HG02970 (cell line): ENCODE measurements at regions not wholly inside any gene's neighbourhood (a gene's known extent, or its start where the extent isn't known, plus 50 kb on each side); places are given as distances from the start of the nearest gene placed in this dataset.
A peak's percentile ranks its signal among the peaks of the same experiment; 100 is the strongest.

Experiments
- ATAC-seq: cut with Tn5 transposase; IDR thresholded peaks from one replicate; pipeline ENCODE4 v1.9.1; 2021; ENCODE audit warnings: mild to moderate bottlenecking, moderate library complexity, moderate number of reproducible peaks; ENCODE audit not compliant: unreplicated experiment, low FRiP score

DNA sequence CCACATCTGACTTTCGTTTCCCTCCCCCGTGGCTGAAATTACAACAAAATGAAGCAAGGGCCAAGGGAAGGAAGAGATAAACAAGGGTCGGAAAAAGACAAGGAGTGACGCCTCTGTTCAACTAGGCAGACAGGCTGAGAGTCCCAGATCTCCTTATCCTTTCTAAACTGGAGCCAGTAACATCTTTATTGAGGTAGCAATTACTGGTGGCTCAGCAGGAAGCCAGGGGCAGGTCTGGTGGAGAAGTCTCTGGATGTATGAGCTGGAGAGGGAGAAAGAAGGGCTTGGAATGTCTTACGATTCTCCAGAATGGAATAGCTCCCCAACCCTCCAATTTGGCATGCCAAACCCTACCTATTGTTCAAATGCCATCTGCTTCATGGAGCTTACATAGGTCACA lies 190.8 kb upstream of the BRINP1 start:
- ATAC-seq, result no peak

DNA sequence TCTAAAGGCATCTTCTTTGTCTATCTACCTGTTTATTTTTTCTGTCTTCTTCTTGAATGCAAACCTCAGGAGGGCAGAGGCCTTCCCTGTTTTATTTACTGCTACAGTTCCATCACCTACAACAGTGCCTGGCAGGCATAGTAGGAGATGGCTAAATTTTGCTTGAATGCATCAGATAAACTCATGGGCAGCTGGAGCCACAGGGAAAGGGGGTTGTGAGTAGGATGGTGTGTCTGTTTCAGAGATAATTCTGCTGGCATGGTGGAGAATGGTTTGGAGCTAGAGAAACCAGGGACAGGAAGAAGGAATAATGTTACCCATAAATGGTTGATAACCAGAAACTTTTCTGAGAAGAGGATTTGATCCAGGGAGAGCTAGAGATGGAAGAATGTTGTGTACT lies 189.8 kb upstream of the BRINP1 start:
- ATAC-seq, result no peak

DNA sequence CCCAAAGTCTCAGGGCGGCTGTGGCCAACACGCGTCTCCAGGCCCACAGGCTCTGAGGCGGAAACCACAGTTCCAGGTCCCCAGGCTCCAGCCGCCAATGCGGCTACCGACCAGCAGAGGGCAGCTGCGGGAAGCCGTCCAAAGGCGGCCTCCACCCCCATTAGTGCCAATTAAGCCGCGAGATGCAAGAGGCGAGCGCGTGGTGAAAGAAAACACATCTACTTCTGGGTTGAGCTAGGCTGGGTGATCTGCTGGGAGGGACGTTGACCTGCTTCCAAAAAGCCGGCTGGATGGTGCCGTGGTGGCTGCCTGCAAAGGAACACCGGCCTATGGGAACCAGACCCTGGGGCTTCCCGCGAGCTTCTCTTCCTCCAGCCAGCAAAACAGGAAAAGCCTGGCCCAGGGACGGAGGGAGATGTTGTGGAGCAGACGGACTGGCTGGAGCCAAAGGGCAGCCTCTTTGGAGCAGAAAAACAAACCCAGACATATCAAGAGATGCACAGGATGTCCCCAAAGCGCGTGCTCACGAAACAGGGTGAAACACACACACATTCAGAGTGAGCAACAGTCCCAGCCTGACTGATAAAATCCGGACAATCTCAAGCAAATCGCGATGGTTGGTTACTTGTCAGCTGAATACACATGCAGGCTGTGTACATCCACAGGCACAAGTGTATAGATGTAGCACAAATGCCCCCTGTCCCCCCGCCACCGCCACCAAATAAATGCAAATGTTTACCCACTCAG lies 187.1 kb upstream of the BRINP1 start:
- ATAC-seq, result peak; percentile 97

DNA sequence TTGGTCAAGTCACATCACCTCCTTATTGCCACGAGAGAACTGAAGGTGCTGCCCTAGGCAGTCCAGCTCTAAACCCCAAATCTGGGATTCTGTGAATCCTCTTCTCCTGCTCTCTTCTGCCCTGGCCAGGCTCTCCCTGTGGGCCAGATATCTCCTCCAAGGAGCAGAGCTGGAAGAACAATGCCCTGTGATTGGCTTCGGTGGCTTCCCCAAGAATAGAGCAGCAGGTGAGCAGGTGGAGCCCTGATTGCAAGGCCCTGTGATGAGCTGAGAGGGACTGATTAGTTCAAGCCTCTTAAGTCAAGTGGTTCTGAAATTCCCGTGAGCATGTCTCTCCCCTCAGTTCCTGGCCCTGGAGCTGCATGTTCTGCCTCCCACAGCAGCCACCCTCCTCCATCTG lies 175.3 kb upstream of the BRINP1 start:
- ATAC-seq, result no peak

DNA sequence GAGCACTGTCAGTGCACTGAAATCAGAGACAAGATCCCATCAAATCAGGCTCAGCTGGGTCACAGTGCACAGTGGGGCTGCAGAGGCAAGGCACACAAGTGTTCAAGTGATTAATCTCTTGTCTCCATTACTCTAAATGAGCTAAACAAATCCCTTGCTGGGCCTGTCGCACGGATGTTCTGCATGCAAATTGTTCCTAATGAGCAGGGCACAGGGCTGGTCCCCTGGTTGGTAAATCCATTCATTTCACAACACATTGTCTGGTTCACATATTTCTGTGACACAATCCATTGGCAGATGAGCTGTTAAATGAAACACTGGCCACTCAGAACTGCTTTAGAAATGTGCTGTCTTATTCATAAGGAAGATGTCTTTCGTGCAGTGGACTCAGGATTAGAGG lies 167.9 kb upstream of the BRINP1 start:
- ATAC-seq, result no peak

DNA sequence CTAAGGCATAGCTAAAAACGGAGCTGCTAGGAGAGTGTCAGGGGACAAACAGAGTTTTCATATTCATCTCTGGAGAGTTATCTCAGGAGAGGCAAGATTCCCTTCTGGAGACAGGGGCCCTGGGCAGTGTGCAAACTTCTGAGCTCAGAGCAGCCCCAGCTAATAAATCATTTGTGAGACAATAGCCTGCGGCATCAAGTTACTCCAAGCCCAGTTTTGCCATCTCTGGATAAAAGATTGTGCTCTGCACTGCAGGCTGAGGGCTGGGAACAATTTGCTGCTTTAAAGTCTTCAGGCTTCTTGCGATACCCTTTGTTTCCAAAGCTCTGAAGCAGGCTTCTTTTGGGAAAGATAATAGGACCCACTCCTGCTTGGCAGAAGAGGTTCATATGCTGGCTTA lies 164.3 kb upstream of the BRINP1 start:
- no peak for ATAC-seq

DNA sequence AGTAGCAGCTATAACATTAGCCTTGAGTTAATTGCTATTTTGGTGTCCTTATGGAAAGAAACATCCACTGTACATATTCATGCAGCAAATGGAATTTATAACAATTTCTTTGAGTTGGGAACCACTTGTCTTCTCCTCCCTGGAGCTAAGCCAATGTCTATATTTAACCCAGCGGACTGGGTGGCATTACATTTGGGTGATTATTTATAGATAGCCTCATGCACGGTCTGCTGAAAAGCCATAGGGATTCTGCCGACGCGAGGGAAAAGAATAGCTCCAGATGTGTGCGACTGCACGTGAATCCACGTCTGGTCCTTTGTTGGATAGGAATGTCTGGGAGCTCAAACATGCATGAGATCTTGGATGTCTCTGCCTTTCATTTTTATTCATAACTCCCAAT lies 157.5 kb upstream of the BRINP1 start:
- ATAC-seq, result no peak

DNA sequence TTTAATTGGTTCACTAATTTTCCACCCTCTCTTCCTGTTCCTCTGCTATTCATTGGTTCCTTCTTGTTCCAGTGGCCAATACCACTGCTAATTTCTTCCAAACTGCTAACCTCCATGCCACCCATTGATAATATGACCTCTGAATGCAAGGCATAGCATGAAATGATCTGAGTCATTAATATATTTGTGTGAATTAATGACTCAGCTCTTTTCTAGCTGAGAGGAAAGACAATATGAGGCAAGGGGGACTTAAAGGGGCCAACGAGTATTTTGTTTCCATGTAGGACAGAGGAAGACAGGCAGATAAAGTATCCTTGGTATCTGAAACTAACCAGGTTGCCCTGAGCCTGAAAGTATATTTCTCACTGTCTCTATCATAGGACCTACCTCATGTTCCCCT lies 154.3 kb upstream of the BRINP1 start:
- ATAC-seq, result no peak

DNA sequence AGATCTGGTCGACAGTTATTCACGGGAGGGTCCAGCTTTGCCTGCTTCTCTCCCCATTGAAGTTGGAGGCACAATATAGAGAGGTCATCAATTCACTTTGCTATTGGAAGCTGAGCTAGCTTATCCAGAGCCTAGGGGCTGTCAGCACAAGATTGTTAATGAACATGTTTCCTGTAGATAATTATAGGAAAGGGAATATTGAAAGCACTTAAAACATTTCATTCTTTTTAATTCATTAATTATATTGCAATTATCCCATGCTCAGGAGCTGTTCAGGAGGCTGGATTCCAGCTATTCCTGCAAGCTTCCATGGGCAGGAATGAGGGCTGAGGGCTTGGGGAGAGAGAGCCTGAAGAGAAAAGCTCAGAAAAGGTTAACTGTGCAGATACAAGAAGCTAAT lies 153.1 kb upstream of the BRINP1 start:
- ATAC-seq, result no peak

DNA sequence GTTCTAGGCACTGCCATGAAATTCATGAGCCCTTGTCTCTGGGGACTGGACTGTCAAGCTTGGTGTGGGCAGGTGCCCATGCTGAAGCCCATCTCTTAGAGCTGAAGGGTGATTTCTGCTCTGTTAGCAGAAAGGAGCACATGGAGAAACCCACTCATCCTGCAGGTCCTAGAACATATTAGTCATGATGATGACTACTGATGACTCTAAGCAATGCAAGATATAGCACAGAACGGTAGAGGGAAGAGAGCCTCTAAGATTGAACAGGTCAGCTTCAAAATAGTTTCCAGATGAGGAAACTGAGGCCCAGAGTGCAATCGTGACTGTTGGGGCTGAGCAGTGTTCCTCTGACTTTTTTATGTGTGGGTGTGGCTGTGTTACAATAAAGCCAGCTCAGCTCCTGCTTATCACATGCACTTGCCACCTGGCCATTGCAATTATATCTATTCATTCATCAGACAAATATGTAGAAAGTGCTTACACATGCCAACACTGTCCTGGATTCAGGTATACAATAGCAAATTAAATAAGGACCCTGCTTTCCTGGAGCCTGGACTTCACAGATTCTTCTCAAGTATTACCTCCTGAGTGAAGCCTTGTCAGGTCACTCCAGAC lies 140.2 kb upstream of the BRINP1 start:
- no peak for ATAC-seq

DNA sequence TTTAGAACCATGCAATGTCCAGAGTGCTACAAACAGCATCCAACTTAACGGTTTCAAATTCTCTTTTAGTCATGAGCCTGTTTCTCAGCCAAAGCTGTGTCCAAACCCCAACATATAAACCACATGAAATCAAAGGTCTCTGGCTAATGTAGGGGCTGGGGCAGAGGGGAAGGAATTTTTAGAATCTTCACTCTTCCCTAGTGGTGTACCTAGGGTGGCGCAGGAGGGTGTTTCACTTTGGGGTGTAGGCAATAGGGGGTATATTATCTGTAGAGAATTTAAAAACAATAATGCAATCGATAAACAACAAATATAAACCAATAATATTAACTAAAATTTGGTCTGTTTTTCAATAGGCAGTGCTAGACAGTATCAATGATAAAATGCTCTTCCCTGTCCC lies 132.1 kb upstream of the BRINP1 start:
- no peak for ATAC-seq

DNA sequence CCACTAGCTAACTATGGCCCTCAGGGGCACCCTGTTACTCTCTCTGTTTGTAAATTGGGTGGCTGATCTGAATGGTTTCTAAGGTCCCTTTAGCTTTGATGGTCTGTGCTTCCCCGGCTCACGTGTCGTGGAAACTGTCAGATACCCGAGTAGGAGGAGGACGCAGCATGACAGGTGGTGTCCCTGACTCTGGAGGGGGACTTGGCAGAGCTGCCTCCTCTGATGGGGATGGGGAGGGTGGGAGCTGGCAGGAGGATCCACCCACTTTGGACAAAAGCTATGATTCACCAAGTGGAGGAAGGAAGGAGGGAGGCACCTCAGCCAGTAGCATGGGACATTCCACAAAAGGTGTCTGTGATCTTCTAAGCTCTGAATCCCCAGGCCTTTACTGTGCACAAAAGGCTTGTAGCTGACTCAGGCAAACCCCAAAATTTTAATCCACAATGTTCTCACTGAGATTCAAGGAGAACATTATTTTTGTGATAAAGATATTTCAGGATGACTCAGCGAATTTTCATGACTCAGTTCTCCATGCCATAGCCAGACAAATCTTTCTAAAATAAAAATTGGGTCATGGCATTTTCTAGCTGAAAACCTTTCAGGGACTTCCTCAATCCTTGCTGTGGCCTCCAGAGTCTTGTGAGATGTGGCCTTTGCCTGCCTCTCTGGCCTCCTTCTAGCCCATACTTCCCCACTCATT lies 131.0 kb upstream of the BRINP1 start:
- no peak for ATAC-seq

DNA sequence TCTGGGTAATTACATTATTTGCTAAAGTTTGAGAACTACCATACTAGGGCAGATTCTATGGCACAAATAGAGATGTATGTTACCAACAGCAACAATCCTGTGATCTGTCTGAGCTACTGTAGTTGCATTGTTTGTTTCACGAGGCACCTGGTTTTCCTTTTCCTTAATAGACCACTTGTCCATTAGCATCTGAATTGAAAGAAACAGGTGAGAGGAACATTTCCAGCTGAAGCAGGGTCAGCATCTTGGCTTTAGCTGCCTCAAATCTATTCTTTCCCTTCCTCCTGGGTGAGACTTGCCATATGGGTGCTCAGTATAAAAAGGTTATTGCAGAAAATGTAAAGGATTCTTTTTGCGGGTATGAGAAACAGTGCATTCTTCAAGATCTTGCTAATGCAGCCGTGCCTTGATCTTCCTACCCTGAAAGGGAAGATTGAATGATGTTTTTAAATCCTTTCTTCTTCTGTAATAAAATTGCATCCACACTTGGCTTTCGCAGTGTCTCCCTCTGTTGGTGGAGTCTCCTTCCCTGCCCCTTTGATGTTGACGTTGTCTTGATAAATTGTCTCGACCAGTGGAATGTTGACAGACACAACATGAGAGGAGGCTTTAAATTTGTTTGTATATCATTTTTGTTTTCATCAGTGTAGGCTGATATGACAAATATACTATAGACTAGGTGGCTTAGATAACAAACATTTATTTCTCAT lies 118.0 kb upstream of the BRINP1 start:
- ATAC-seq, result no peak

DNA sequence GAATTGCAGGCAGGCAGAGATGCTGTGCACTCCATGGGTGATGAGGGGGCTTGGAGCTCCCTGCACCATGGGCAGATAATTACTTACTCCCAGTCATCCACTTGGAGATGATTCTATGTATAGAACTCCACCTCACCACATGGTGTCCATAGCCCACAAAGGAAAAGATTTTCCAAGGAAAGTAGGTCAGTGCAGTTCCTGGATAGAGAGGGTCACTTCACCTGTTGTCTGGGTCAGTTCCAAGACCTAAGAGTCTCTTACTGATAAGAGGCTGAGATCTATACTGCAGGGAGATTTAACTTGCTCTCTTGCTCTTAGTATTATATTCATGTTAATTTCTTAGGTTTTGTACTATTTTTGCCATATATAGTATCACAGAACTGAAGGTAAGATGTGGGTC lies 113.9 kb upstream of the BRINP1 start:
- ATAC-seq, result no peak

DNA sequence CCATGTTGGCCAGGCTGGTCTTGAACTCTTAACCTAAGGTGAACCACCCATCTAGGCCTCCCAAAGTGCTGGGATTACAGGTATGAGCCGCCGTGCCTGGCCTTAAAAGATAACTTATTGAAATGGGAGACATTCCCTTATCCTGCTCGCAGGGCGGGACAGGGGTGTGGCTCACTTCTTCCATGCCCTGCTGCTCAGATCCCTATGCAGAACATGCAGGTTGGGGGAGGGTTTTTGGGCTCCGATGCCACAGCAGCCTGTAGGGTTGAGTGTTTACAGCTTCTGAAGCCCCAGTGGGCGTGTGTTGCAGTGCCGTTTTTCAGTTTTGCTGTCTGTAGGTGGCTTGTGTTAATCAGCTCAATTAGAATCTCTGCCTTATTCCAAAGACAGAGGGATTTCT lies 108.0 kb upstream of the BRINP1 start:
- ATAC-seq, result no peak

DNA sequence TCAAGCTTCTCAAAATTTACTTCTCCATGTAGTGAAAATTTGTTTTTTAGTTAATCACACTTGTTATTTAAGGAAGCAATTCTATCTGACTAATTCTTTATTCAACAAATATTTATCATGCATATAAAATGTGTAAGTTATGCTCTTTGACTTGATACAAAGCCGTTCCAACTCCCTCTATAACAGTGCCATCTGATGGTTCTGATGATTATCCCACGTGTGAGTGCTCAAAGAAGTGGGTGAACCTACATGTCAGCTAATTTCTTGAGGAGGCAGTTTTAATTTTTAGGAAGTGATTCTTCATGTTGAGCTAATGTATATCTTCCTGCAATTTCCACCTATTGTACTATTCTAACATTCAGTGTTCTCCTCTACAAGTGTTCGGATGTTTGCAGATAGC lies 88.8 kb upstream of the BRINP1 start:
- no peak for ATAC-seq

DNA sequence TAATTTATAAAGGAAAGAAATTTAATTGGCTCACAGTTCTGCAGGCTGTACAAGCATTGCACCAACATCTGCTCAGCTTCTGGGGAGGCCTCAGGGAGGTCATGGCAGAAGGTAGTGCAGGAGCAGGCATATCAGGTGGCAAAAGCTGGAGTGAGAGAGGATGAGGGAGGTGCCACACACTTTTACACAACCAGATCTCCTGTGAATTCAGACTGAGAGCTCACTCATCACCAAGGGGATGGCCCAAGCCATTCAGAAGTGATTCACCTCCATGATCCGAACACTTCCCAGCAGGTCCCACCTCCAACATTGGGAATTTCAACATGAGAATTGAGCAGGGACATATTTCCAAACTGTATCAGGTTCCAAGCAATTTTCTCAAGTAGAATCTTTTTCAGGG lies 84.7 kb upstream of the BRINP1 start:
- no peak for ATAC-seq

DNA sequence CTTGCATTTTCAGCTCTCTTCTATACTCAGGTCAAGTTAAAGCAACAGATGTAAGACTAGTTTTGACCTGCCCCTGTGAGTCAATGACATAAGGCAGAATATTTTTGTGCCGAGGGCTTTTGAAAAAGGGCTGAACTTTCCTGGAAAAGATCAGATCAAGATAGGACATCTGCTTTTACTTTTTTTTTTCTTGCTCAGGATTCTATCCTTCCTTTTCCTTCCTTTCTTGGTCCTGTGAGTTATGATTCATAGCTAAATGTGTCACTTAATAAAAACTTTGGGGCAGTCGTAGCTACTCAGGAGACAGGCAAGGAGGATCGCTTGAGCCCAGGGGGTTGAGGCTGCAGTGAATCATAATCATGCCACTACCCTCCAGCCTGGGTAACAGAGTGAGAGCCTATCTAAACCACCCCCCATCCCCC lies 84.3 kb upstream of the BRINP1 start:
- ATAC-seq, result no peak

DNA sequence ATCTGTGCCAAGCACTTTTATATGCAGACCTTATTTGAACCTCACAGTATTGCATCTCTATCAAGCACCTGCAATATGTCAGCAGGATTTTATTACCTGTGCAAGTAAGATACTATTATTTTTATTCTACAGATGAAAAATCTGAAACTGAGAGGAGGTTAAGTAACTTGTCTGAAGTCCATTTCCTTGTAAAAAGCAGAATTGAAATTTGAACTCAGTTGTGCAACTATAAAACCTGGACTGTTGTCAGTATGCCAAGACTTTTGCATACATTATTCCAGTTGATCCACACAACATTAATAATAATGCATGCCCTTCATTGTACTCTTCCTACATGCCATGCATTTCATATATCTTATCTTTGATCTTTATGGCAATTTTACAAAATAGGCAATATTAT lies 82.2 kb upstream of the BRINP1 start:
- ATAC-seq, result no peak

DNA sequence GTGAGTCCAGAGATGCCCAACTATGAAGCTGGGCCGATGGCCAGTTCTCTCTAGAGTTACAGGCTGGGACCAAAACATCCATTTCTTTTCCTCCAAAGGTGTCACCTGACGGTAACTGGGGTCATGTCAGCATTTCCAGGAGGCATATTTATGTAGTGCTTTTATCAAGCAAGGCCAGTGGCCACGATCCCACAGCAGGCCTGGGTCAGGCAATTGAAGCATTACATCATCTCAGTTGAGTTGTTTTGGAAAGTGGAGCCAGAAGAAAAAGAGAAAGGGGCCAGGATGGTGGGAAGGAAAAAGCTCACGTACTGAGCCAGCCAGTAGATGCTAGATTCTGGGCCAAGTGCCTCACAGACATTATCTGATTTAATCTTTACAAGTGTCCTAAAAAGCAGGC lies 73.9 kb upstream of the BRINP1 start:
- ATAC-seq, result no peak

DNA sequence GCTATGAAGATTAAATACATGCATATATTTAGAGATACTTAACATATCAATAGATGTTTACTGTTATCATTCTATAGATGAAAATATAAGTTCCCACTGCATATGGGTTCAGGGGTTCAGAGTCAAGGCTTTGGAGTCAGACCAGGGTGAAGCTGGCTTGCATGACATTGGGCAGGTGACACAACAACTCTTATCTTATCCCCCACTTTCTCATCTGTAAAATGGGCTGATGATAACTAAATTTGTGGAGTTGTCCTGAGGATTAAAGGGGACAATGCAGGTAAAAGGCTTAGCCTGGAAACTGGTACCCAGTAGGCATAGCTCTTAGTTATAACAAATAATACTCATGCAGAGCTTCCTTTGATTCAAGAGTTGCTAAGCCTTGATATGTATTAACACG lies 72.6 kb upstream of the BRINP1 start:
- no peak for ATAC-seq
